NCI-H1436 treated with DMSO at 0.1 percent for 48 hours (cell line): ENCODE measurements at regions not wholly inside any gene's neighbourhood (a gene's known extent, or its start where the extent isn't known, plus 50 kb on each side); places are given as distances from the start of the nearest gene placed in this dataset.

ENCODE experiments used
- DNase-seq: peaks from one replicate; lab custom pipeline; 2025; lab: John Stamatoyannopoulos, UW

- no peak for DNase-seq
These were observed 212.7 kb upstream of the BCOR start for GRCh38 chrX:40310447-40310846.

DNA sequence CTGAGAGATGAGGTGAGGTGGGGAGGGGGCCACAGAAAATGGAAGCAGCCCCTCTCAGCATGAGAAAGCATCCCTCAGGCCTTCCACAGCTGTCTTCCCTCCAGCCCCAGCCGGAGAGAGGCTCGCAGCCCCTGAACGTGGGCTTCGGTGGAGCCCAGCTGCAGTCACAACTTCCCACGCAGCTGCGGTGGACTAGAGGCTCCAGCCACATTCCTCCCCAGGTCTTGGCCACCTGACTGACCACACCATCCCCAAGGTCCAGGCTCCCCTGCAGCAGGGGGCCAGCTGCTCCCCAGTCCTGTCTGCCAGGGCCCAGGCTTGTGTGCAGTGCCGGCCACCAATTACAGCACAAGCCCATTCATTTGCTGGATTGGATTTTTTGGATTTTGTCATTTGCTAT is 212.3 kb upstream of the BCOR start:
- no peak for DNase-seq

GRCh38 chrX:40307871-40308270 is 210.1 kb upstream of the BCOR start:
- DNase-seq, result no peak

DNA sequence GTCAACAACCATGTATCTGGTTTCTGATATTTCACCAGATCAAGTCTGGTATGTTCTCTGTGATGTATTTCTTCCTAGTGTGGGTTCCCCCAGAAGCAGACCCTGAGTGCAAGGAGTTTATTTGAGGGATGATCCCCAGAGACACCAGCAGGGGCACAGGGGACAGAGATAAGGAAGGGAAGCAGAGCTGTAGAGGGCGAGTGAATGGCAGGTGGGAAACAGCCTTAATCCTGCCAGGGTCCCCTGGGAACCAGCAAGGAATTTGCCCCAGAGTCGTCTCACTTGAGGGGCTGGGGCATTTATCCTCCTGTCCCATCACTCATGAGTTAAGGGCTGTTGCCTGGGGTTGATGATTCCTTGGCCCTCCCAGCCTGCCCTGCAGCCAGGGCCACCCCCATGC is 206.4 kb upstream of the BCOR start:
- DNase-seq, result no peak

DNA sequence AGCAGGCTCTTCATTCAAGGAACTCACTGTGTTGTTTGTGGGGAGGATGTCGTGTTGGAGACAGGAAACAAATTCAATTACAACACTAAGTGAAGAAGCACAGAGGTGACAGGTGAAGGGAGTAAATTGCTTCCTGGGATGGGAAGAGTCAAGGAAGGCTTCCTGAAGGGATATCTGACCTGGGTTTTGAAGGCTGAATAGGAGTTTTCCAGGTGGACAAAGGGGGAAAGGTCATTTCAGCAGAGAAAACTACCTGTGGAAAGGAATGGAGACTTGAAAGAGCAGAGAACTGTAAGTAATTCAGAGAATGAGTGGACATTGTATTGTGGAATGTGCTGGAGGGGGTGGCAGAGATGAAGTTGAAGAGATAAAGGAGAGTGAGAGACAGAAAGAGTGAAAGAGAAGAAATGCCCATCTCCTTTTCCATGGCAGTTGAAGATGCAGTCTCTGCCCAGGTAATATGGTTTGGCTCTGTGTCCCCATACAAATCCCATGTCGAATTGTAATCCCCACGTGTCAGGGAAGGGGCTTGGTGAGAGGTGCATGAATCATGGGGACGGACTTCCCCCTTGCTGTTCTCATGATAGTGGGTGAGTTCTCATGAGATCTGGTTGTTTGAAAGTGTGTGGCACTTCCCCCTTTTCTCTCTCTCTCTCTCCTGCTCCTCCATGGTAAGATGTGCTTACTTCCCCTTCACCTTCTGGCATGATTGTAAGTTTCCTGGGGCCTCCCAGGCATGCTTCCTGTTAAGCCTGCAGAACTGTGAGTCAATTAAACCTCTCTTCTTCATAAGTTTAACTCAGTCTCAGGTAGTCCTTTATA is 205.7 kb upstream of the BCOR start:
- DNase-seq, result no peak

DNA sequence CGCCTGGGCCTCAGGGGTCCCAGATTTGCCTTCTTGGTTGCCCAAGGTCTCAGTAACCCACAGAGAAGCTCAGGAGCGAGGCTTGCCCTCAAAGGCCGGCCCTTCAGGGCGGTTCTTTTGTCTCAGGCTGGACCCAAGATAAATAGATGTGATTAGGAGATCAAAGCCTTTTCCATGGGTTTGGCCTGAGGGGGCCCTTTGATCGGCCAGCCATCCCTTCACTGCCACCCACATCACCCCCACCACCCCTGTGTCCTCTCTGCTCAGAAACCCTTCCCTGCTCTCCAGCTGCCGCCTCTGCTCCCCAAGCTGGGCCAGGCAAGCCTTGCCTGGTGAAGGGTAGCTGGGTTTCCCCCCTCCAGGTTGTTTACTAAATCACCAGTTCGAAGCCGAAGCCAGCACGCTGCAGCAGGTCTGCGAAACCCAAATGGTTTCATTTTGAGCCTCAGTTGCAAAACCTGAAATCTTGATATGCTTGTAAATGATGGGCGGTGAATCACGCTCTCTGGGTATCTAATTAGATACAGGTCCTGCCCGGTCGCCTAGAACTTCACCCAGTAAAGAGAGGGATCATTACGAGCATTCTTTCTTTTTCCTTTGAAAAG is 202.6 kb upstream of the BCOR start:
- DNase-seq, result no peak

DNA sequence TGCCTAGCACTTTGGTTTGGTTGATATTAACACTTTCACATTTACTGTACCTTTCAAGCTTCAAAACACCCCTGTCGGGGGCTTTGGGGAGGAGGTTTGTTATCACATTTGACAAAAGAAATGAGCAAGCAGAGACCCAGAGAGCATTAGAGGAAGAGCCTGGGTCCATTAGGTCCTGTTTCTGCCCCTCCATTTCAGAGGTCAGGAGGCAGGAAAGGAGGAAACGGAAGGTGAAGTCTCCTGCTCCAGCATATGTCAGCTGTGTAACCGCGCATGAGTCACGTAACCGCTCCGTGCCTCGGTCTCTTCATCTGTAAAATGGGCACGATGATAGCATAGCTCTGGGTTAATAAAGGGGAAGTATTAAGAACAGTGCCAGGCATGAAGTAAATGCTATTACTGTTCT is 201.9 kb upstream of the BCOR start:
- DNase-seq, result no peak

- DNase-seq, result no peak
These were observed 201.1 kb upstream of the BCOR start for GRCh38 chrX:40298572-40299479.

GRCh38 chrX:40298069-40298468 is 200.3 kb upstream of the BCOR start:
- no peak for DNase-seq

- DNase-seq, result no peak
These were observed 193.8 kb upstream of the BCOR start for GRCh38 chrX:40291553-40291952.

- DNase-seq, result no peak
These were observed 192.8 kb upstream of the BCOR start for GRCh38 chrX:40290517-40290916.

DNA sequence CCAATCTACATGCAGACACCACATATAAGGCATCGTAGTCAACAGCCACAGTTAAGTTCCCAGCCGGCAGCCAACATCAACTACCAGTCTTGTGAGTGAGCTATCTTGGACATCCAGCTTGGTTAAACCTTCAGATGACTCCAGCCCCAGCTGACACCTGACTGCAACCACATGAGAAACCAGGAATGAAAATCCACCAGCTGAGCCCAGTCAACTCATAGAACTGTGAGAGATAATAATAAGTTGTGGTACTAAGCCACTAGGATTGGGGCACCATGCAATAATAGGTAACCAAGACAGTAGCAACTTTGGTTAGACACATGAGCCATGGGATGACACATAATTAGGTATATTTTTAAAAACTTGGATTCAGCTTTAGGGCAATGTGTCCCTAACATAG is 188.1 kb upstream of the BCOR start:
- DNase-seq, result no peak

- no peak for DNase-seq
These were observed 187.1 kb upstream of the BCOR start for GRCh38 chrX:40284852-40285251.

- no peak for DNase-seq
These were observed 186.2 kb upstream of the BCOR start for GRCh38 chrX:40283981-40284380.

DNA sequence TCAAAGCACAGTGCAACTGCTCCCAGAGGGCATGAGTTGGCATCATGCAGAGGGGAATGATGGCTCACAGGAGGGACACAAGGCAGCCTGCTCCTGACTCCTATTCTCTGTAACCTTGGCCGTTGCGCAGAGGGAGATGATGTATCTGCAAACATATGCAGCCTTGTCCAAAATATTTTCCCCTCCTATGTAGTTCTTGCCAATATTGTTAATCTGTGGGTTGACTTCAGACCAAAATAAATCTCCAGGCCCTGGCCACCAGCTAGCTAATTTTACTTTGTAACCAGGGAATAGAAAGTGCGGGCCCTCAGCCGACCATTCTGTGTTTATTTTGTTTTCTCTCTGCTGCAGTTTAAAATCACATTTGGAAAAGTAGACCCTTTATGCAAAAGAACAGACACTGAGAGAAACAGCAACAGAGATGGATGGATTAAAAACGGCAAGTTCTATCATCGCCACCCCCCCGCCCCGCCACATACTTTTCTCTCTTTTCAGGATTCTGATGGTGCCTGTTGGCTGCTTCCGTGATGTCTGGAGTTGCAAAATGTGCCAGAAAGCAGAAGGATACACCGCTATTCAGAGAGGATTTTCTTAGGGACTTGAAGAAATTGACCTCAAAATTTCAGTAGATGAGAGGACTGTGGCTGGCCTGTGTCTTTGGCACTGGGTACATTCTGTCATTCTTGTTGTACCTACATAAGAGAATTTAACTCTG is 185.3 kb upstream of the BCOR start:
- no peak for DNase-seq

DNA sequence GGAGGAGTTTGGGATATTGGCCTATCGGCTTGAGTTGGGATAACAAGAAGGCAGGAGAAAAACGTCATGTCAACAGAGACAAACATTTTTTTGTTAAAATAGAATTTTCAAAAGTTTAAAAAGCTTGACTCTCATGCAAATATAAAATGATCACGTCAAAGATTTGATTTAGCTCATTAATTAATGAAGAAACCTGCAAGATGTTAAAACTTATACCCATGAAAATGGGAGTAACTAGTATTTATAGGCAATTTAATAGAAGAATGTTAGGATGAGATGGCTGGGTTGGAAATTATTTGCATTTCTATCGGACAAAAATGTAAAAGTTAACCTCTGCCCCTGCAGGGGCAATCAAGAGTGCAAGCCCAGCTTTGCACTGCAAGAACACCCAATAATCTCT is 184.6 kb upstream of the BCOR start:
- no peak for DNase-seq

- DNase-seq, result no peak
These were observed 183.7 kb upstream of the BCOR start for GRCh38 chrX:40281336-40282005.

DNA sequence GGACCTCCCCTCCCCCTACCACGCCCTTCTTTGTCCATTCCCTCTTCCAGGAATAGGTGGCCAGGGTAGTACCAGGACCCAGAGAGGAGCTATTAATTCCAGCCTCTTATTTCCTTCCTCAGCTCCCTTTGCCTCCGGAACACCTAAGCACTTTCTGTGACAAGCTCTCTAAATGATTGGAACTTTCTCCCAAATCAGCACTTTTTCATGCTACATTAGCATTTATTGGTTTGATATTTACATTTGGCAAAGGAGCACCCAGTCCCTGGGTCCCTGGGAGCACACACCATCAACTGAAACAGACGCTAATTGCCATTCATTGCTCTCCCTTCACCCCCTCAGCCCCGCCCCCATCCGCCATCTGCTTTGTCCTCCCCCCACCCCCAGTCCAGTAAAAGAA is 182.0 kb upstream of the BCOR start:
- no peak for DNase-seq

- DNase-seq, result no peak
These were observed 181.3 kb upstream of the BCOR start for GRCh38 chrX:40279091-40279430.

GRCh38 chrX:40278340-40279090 is 180.8 kb upstream of the BCOR start:
- no peak for DNase-seq

- DNase-seq, result no peak
These were observed 179.9 kb upstream of the BCOR start for GRCh38 chrX:40277672-40278071.
